ENCODE measurements at regions not wholly inside any gene's neighbourhood (a gene's known extent, or its start where the extent isn't known, plus 50 kb on each side); places are given as distances from the start of the nearest gene placed in this dataset.

DNA sequence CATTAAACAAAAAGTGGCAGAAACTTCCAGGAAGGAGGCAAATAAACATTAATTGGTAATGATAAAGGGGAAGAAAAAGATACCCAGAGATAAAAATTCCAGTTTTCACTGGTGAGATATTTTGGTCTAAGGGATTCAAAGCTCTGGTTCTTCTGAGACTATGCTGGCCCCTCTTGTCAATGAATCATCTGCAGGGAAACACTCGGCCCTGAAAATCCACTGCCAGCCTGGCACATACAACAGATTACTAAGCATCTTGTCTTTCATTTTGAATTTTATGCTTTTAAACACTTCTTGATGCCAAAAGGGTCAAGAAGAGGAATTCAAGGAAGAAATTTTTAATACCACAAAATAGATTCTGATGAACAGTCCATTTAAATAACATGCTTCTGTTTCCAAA is 1603.8 kb upstream of the ZEB2 start:
- Mint-ChIP-seq H3K27ac (ENCODE audit: unreplicated experiment) (no peak overlapping the region), H3K36me3 (ENCODE audit: unreplicated experiment) (peaks cover 2% of the 10 kb centered on the region), H3K4me3 (ENCODE audit: unreplicated experiment) (no peak overlapping the region), H3K27me3 (ENCODE audit: unreplicated experiment) (no peaks in the 10 kb centered on the region), H3K4me1 (ENCODE audit: unreplicated experiment) (peaks cover 21% of the 10 kb centered on the region), H3K9me3 (ENCODE audit: unreplicated experiment) (peaks cover 14% of the 10 kb centered on the region)
- TF ChIP-seq, protein P1, sequence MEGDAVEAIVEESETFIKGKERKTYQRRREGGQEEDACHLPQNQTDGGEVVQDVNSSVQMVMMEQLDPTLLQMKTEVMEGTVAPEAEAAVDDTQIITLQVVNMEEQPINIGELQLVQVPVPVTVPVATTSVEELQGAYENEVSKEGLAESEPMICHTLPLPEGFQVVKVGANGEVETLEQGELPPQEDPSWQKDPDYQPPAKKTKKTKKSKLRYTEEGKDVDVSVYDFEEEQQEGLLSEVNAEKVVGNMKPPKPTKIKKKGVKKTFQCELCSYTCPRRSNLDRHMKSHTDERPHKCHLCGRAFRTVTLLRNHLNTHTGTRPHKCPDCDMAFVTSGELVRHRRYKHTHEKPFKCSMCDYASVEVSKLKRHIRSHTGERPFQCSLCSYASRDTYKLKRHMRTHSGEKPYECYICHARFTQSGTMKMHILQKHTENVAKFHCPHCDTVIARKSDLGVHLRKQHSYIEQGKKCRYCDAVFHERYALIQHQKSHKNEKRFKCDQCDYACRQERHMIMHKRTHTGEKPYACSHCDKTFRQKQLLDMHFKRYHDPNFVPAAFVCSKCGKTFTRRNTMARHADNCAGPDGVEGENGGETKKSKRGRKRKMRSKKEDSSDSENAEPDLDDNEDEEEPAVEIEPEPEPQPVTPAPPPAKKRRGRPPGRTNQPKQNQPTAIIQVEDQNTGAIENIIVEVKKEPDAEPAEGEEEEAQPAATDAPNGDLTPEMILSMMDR (IDR thresholded peaks at IDR 0.05): no peak
- no peak for DNase-seq (ENCODE audit: extremely low spot score, unreplicated experiment)

DNA sequence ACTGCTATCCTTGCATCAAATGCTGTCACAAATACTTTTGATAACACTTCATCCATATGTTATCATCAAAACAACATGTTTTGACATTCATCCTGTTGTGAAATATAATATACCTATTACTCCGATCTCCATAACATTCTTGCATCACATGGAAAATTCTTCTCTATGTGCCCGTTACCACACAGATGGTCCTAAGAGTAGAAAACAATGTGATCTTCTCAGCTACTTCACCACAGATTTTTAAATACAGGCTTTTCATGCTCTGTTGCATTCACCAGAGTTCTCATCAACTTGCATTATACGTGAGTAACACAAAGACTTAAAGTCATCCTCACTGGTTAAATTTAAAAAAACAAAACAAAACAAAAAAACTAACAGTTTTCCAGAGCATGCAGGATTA is 1603.3 kb upstream of the ZEB2 start:
- H3K27ac Mint-ChIP-seq (ENCODE audit: unreplicated experiment): no peak overlapping the region
- no peaks in the 10 kb centered on the region for H3K27me3 Mint-ChIP-seq (ENCODE audit: unreplicated experiment)
- no peak overlapping the region for H3K4me3 Mint-ChIP-seq (ENCODE audit: unreplicated experiment)
- TF ChIP-seq, protein P1 (IDR thresholded peaks at IDR 0.05): no peak
- peaks cover 2% of the 10 kb centered on the region for H3K36me3 Mint-ChIP-seq (ENCODE audit: unreplicated experiment)
- peaks cover 20% of the 10 kb centered on the region for H3K4me1 Mint-ChIP-seq (ENCODE audit: unreplicated experiment)
- peaks cover 10% of the 10 kb centered on the region for H3K9me3 Mint-ChIP-seq (ENCODE audit: unreplicated experiment)
- no peak for DNase-seq (ENCODE audit: extremely low spot score, unreplicated experiment)

DNA sequence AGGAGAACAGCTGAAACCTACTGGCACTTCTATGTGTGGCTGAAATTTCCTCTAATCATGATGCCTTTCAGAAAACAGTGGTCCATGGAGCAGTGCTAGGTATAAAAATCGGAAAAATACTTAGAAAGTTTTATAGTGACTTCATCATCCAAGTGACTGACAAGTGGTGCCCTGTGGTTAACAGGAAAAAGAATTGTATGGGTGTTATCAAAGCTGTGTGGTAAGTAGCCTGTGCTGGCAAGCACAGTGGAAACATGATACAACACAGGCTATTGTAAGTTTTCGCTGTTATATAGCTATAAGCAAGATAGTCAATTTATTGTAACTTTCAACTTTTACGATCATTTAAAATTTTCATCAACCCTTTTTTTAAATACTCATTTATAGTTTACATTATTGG is 1599.7 kb upstream of the ZEB2 start:
- peaks cover 9% of the 10 kb centered on the region for H3K4me1 Mint-ChIP-seq (ENCODE audit: unreplicated experiment)
- H3K36me3 Mint-ChIP-seq (ENCODE audit: unreplicated experiment): no peaks in the 10 kb centered on the region
- DNase-seq (ENCODE audit: extremely low spot score, unreplicated experiment): no peak
- H3K9me3 Mint-ChIP-seq (ENCODE audit: unreplicated experiment): peaks cover 6% of the 10 kb centered on the region
- no peak overlapping the region for H3K4me3 Mint-ChIP-seq (ENCODE audit: unreplicated experiment)
- TF ChIP-seq, protein P1 (IDR thresholded peaks at IDR 0.05): no peak
- H3K27ac Mint-ChIP-seq (ENCODE audit: unreplicated experiment): no peak overlapping the region
- no peaks in the 10 kb centered on the region for H3K27me3 Mint-ChIP-seq (ENCODE audit: unreplicated experiment)

DNA sequence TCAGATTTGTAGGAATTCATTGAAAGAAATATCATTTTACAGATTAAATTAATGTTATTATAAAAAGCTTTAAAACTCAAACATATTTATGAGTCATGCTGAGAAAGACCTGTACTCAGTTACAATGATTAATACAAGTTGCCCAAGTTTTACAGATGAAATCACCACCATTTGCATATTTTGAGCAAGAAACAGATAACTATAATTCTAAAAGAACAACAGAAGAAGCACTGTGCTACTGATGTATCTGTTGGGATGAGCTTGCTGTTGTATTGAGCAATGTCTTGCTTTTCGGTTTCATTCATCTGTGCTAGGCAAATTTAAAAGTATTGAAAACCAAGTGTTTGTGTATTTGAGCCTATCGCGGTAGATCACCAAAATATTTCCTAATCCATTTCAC is 1589.1 kb upstream of the ZEB2 start:
- DNase-seq (ENCODE audit: extremely low spot score, unreplicated experiment): no peak
- Mint-ChIP-seq H3K9me3 (ENCODE audit: unreplicated experiment) (no peaks in the 10 kb centered on the region), H3K4me1 (ENCODE audit: unreplicated experiment) (no peaks in the 10 kb centered on the region), H3K27ac (ENCODE audit: unreplicated experiment) (no peak overlapping the region), H3K27me3 (ENCODE audit: unreplicated experiment) (no peaks in the 10 kb centered on the region), H3K4me3 (ENCODE audit: unreplicated experiment) (no peak overlapping the region), H3K36me3 (ENCODE audit: unreplicated experiment) (no peaks in the 10 kb centered on the region)
- TF ChIP-seq, protein P1 (IDR thresholded peaks at IDR 0.05): no peak

DNA sequence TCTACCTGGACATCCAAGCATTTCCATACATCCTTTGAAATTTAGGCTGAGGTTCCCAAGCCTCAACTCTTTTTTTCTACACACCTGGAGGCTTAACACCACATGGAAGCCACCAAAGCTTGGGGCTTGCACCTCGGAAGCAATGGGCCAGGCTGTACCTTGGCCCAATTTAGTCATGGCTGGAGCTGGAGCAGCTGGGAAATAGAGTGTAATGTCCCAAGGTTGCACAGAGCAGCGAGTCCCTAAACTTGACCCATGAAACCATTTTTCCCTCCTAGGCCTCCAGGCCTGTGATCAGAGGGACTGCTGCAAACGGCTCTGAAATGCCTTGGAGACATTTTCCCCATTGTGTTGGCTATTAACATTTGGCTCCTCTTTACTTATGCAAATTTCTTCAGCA is 1574.3 kb upstream of the ZEB2 start:
- H3K9me3 Mint-ChIP-seq (ENCODE audit: unreplicated experiment): peaks cover 26% of the 10 kb centered on the region
- TF ChIP-seq, protein P1 (IDR thresholded peaks at IDR 0.05): no peak
- no peaks in the 10 kb centered on the region for H3K4me1 Mint-ChIP-seq (ENCODE audit: unreplicated experiment)
- no peak overlapping the region for H3K27ac Mint-ChIP-seq (ENCODE audit: unreplicated experiment)
- no peak overlapping the region for H3K4me3 Mint-ChIP-seq (ENCODE audit: unreplicated experiment)
- DNase-seq (ENCODE audit: extremely low spot score, unreplicated experiment): no peak
- no peaks in the 10 kb centered on the region for H3K27me3 Mint-ChIP-seq (ENCODE audit: unreplicated experiment)
- peaks cover 10% of the 10 kb centered on the region for H3K36me3 Mint-ChIP-seq (ENCODE audit: unreplicated experiment)

All from osteocyte (in vitro differentiated cells).